Testis (tissue), 2 donors: ENCODE measurements at regions not wholly inside any gene's neighbourhood (a gene's known extent, or its start where the extent isn't known, plus 50 kb on each side); places are given as distances from the start of the nearest gene placed in this dataset.

ENCODE experiments used
- CTCF ChIP-seq, 3 experiments: fragments of 450-650 bp in 2 of 3; fragments of 200-600 bp in 1 of 3; sonication (generic) in 1 of 3; IDR thresholded peaks; one replicate each; pipeline ENCODE4 v1.5.1; 2016 to 2019; ENCODE audit warnings: antibody characterized with exemption in 3 of 3, mild to moderate bottlenecking in 2 of 3, moderate library complexity in 1 of 3
- POLR2A ChIP-seq: fragments of 450-650 bp; IDR thresholded peaks from one replicate; pipeline ENCODE4 v1.6.1; 2017; ENCODE audit warnings: antibody characterized with exemption, mild to moderate bottlenecking, moderate library complexity

GRCh38 chr2:37812414-37812813 lies 112.7 kb upstream of the RMDN2 start:
- TF ChIP-seq CTCF (IDR thresholded peaks at IDR 0.05) (no peak), POLR2A (no peak)
